Right ventricle myocardium inferior (tissue), 1 donor: ENCODE measurements at regions not wholly inside any gene's neighbourhood (a gene's known extent, or its start where the extent isn't known, plus 50 kb on each side); places are given as distances from the start of the nearest gene placed in this dataset.
"Not testable (repeated sequence)": the region's sequence is repeated elsewhere in the genome, so short reads cannot be mapped to it uniquely, and the experiment has no call there.

ENCODE experiments used
- ATAC-seq: fragments of 200-7000 bp; cut with Tn5 transposase; one replicate; pipeline ENCODE4 v1.9.1; 2020; ENCODE audit warnings: mild to moderate bottlenecking, moderate library complexity
- DNase-seq: peaks from one replicate; pipeline ENCODE4 v3.0.0; 2021; ENCODE audit errors: missing footprints
- intact Hi-C: fragments of 100-400 bp; cut with DNase I; formaldehyde crosslinking; loops from one replicate; pipeline ENCODE4 v1.11.0; 2022
- donor health status: DM: no; HTN: yes; CAD: no; lungs with severe emphysema.

DNA sequence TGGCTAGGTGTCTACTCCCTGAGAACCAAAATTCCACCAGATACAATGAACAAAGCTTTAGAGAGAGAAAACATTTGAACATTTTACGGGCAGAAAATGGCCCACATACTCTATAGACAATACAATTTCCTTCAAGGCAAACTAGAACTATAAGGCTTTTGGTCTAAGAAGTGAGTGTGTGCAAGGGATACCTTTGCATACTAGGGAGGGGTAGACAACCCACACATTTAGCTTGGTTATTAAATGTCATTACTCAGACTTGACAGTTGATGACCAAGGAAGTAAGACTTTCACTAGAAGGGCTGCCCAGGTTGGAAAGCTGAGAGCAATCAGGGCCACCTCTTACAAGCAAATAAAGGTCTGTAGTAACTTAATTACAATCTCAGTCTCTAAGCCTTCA, 64.0 kb upstream of the PLEKHM1 start:
- ATAC-seq, intact Hi-C loops, DNase-seq: not testable (repeated sequence)

DNA sequence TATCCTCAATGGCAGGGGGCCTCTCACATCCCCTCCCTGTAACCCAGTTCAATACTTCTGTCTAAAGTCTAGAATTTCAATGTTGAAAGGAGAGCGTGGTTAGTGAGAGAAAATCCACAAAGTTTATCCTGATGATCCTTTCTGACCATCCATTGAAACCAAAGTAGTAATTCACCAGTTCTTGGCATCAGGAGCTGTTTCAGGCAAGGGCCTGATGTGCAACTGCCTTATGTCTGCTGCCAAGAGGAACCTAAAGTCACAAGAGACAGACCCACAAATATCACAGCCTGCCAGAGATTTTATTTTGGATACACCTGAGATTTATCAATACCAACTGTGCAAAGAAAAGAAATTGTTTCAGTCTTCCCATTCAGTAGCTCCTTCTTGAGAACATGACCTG, 68.3 kb upstream of the PLEKHM1 start:
- intact Hi-C loops, DNase-seq, ATAC-seq: not testable (repeated sequence)

DNA sequence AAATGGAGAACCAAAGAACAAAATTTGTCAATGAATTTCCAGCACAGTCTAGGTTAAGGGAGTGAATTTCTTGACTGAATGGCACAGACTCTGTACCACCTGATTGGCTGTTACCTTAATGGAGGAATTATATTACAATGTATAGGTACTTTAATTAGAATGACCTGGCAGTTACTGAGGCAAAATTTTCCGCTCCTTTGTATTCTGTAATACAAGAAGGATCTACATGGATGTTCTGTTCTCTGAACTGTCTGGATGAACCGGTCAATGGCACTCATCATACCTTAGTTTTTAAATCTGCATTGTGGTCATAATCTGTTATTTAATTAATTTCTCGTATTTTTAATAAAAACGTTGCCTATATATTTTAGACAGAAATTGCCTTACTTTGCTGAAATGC, 72.3 kb upstream of the PLEKHM1 start:
- DNase-seq, ATAC-seq, intact Hi-C loops: not testable (repeated sequence)

DNA sequence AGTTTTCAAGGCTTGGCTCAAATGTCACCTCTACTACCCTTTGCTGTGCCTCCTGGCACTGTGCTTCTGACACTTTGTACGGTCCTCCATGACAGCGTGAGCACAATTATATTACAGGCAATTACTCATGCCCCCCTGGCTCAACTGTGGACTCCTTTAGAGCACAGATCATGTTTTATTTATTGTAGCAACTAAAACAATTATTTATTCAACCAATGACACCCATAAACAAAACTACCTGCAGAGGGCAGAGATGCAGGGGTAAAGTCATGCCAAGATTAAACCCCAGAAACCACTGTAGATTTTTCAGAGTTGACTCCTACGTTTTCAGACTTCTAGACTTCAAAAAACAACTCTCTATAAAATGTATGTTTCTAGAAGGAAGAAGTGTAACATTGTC, 72.8 kb upstream of the PLEKHM1 start:
- DNase-seq, intact Hi-C loops, ATAC-seq: not testable (repeated sequence)

DNA sequence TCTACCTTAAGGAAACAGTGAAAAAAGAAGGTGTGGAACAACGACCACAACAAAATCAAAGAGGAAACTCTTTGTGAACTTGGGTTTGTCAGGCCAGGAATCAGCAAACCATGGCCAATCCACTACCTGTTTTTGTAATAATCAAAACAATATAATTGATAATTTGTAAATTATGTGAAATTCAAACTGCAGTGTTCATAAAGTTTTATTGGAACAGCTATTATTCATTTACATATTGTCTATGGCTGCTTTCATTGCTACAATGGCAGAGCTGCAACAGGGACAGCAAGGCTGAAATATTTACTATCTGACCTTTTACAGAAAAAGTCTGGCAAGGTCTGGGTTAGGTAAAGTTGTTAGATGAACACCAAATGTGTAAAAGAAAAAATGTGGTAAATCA, 77.8 kb upstream of the PLEKHM1 start:
- ATAC-seq, intact Hi-C loops, DNase-seq: not testable (repeated sequence)

DNA sequence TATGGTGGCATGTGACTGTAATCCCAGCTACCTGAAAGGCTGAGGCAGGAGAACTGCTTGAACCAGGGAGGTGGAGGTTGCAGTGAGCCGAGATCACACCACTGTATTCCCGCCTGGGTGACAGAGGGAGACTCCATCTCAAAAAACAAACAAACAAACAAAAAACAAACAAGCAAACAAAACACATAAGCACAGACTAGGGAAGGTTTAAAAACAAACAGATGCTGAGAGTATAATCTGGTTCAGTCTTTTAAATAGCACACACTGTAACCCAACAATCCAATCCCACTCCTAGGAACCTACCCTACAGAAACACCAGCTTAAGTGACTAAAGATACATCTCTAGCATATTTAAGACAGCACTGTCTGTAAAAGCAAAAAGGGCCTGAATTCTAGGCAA, 82.8 kb upstream of the PLEKHM1 start:
- intact Hi-C loops, ATAC-seq, DNase-seq: not testable (repeated sequence)

DNA sequence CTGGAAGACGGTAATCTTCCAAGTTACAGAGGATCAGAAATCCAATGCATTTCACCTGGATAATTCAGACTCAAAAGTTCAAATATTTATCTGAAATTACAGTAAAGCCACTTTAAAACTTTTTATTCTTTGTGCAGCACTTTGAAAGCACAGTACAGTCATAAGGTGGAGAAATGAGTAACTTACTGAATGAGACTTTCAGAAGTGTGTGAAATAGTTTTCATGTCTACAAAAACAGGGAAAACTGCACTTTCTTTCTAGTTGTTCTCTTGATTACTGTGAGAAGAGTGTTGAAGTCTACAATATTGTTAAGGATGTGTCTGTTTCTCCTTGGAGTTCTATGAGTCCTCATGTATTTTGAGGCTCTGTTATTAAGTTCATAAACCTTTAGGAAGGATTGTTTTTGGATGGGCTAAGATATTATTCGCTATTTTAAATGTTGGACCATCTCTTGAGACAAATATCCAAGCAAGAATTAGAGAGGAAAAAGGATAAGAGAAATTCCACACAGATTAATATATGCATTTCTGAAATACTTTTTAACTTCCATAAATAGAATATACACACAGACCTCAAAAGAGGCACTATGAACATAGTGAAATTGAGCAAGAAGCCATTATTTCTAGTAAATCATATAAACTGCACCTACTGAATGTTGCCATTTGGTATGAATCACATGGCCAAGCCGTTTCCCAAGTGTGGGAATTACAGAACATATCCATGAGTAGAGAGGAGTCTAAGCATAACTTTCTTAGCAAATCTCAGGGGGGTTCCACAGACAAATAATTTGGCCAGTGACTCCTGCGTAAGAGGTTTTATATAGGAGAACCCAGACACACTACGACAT, 83.6 kb upstream of the PLEKHM1 start:
- DNase-seq: no peak
- intact Hi-C loops: no loop called here
- ATAC-seq: no peak

DNA sequence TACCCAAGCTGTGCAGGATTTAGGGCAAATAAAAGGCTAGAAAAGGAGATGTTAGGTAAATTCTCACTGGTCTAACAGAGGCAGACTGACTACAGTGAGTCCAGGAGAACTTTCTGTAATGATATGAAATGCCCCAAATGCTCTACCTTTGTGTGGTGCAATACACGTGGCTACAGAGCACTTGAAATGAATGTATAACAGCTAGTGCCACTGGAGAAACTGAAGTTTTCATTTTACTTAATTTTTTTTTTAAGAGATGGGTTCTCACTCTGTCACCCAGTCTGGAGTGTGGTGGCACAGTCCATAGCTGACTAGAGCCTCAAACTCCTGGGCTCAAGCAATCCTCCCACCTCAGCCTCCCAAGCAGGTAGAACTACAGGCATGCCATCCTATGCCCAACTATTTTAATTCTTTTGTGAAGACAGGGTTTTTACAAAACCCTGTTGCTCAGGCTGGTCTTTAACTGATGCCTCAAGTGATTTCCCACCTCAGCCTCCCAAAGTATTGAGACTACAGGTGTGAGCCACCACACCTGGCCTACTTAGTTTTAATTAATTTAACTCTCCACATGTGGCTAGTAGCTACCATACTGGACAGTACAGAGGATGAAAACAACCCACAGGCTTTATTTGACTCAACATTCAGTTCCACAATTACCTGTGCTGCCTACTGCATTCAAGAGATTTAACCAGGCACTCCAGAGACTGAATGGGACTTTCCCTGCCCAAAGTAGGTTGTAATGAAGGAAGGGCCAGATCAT, 84.8 kb upstream of the PLEKHM1 start:
- intact Hi-C loops: no loop called here
- DNase-seq (no peak), ATAC-seq (no peak)

DNA sequence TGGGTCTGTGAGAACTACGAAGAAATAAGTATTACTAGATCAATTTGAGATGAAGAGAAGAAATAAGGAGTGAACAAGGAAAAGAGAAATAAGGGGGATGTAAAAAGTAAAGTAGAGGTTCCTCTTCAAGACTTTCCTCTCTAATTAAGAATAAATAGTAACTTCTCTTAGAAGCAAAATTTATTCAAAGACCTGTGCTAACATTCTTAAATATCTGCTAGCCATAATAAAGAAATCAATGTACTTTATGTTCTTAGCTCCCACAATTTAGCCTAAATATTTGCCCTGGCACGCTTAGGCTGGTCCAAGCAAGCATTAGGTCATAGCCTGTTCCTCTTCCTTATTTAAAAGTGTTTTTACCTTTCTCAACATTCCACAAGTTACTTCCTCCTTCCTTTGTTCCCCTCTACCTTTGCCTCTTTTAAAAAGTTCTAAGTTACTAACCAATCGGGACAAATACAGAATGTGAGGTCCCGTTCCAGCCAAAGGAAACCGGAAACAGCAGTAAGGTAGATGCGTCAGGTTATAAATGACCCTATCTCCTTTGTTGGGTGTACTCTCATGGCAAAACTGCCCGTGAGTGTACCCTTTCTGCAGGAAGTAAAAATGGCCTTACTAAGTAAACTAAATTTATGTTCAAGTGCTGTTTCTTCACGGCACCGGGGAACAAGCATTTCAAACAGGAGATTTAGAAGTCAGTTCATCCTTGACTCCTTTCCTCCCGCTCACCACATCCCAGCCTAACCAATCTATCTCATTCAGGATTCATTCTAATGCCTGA, 86.2 kb upstream of the PLEKHM1 start:
- ATAC-seq, DNase-seq, intact Hi-C loops: not testable (repeated sequence)

DNA sequence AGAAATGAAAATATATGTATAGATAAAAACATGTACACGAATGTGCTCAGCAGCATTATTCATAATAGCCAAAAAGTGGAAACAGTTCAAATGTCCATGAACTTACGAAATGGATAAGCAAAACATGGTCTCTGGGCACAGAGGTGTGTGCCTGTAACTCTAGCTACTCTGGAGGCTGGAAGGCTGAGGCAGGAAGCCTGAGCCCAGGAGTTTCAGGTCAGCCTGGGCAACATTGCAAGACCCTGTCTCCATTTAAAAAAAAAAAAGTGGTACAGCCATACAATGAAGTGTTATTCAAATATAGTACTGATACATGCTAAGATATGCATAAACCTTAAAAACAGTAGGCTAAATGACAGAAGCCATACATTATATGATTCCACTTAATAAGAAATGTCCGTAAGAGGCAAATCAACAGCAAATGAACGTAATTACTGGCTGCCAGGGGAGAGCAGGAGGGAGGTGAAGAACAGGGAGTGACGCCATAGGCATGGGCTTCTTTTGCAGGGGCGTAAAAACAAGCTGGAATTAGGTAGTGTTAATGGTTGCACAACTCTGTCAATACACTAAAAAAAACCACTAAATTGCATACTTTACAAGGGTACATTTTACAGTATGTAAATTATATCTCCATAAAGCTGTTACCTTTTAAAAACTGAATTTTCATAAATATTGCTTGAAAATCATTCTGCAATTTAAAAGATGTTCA, 87.2 kb upstream of the PLEKHM1 start:
- ATAC-seq: no peak
- DNase-seq: no peak
- intact Hi-C loops: no loop called here

DNA sequence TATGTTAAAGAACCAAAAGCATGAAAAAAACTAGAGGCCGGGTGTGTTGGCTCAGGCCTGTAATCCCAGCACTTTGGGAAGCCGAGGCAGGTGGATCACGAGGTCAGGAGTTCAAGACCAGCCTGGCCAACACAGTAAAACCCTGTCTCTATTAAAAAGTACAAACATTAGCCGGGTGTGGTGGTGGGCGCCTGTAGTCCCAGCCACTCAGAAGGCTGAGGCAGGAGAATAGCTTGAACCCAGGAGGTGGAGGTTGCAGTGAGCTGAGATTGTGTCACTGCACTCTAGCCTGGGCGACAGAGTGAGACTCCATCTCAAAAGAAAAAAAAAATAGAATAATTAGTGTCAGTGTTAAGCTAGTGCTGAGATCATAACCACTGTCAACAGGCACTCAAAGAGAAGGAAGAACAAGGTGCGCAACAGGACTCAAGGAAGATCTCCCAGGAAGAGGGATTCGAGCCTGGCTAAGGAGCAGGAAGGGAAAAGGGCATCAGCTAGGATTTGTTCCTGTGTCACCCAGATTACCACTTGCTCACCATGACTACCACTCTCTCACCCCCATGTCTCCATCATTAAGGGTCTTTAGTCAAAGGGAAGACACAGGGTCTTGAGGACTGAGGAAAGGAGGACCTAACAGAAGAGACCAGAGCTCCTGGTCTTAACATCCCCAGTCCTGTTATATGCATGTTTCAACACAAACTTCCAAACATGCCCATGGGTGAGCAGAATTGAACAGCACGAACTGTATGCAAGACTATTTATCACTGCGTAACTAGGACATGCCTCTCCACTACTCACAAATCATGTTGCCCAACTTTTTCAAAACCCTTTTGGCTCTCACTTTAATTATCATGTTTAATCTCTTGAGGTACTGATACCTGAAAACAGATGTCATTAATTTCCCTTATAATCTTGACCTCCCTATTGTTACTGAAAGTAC, 88.3 kb upstream of the PLEKHM1 start:
- no peak for DNase-seq
- intact Hi-C loops: no loop called here
- ATAC-seq: no peak

DNA sequence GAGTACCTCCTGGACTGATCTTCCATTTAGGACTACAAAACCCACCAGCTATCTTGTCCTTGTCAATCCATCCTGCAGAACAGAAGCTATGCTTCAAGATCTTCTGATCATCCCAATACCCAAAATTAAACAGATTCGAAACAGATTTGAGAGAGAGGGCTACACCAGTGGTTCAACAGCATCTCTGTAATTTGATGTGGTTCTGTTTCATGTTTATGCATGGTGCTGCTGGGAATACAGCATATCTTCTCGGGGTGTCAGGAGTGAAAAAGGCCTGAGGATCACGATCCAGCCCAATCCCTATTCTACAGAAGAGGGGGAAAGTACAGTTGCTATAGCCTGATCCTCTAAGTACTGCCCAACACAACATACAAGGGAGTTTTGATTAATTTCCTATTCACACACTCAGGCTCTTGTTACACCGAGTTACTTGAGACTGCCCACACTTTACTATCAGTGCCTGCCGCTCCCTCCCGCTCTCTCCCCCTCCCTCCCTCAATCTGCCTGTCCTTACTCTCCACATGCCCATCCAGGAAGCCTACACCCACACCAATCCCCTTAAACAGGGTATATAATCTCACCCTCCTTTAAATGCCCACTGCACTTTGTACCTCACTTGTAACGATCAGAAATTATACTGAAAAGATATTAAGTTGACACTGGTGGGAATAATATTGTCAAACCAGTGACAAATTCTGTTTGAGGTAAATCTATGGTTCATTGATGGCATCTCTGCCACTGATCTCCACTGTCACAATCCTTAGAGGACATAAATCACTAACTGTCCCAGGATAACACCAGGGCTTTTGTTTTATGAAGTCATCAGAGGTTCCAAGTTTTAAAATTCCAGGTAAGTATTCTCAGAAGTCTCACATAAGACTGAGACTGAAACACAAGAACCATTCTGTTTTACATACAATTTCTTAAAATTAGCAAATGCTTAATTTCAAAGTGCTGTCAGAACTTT, 89.3 kb upstream of the PLEKHM1 start:
- ATAC-seq: no peak
- intact Hi-C loops: no loop called here
- DNase-seq: no peak

DNA sequence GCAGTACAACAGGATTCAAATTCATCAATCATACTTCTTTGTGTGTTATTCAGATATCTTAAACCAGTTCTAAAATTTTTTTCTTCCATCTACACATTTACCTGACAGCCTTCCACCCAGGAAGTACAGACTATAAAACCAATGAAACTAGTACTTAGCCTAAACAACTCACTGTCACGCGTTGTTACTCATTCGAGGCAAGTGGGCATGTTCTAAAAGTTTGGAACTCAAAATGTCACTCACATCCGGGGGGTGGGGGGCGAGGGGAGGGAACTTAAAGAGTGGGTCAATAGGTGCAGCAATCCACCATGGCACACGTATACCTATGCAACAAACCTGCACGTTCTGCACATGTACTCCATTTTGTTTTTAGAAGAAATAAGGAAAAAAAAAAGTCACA, 90.4 kb upstream of the PLEKHM1 start:
- DNase-seq (no peak), ATAC-seq (no peak)
- intact Hi-C loops: no loop called here

DNA sequence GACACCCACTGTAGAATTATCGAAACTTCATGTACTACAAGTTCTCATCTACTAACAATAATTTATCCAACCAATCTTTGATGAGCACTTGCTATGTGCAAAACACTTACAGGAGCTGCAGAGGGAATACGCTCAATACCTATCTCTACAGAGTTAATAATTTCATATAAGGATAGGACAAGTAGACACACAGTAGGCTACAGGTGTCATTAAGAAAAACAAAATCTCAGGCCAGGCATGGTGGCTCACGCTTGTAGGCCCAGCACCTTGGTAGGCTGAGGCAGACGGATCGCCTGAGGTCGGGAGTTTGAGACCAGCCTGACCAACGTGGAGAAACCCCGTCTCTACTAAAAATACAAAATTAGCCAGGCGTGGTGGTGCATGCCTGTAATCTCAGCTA, 91.3 kb upstream of the PLEKHM1 start:
- ATAC-seq (no peak), DNase-seq (no peak)
- intact Hi-C loops: no loop called here

DNA sequence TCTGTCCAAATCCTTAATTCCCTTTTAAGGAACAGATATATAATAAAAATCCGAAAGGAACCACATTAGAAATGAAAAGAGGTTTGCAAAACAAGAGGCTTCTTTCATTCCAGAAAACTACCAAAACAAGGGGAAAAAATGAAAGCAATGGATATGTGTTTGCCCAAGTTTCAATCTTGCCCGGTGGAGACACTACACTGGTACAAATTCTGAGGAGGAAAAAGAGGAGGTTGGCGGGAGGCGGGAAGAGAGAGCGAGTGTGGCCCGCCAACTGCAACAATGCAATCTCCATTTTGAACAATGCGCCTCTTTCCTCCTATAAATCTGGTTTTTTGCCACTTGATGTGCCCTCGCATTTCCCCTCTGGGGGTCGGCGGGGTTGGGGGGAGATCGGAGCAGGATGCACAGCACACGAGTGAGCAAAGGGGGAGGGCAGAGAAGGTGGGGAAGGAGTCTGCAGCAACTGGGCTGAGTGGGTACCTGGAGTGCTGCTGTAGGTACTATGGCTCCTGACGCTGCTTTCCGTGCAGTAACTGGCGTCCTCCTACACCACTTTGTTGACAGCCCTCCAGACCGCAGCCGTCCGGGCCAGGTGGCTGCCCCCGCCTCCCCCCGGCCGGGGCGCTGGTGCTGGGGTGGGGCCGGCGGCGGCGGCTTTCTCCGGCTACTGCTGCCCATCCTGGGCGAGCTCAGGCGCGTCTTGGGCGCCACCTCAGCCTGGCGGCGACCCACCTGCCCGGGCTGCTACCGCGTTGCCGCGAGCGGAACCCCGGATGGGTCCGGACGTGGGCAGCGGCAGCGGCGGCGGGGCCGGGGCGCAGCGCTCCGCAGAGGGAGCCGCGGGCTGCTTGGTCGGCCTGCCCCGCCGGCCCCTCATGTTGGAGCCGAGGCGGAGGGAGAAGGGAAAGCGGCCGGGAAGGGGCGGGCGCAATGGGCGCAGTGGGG, 93.8 kb upstream of the PLEKHM1 start:
- DNase-seq (peak; percentile 81), ATAC-seq (peak; percentile 17)
- intact Hi-C loops: no loop called here
